ENCODE measurements at regions not wholly inside any gene's neighbourhood (a gene's known extent, or its start where the extent isn't known, plus 50 kb on each side); places are given as distances from the start of the nearest gene placed in this dataset.

DNA sequence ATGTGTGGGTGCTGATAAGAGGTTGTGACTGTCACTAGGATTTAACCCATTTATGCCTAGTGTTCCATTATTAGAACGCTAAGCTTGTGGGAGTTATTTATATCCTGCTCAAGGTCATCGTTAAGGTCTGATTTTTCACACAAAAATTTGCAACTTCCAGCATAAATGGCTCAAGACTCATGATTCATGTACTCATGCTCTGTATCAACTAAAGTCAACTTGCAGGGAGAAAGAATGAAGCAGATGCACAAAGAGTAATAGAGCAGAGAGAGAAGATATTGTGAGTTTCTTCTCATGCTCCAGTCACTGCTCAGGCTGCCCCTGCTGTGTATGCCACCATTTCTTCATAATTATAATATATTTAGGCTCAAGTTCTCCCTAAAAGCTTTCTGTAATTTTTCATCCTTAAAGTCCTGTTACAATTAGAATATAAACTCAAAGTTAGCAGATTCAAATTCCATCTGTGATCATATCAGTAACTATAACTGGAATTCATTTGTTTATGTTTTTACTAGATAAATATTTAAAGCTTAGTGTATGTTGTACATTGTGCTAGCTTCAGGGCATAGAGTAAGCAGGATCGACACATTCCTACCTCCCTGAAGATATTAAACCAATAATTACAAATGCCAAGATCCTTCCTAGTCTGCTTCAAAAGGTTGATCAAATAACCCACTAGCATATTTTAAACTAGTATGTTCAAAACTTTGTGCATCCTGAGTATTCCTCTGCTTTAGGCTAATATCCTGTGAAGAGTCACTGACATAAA is 136.7 kb downstream of the NUDT12 start:
- Histone ChIP-seq H3K36me3 (ENCODE audit: control insufficient read depth, insufficient read depth, low read length) (no peaks in the 10 kb centered on the region), H3K4me3 (ENCODE audit: low read depth, low read length) (no peak overlapping the region), H3K27me3 (ENCODE audit: control insufficient read depth, insufficient read depth, low read length) (no peaks in the 10 kb centered on the region)
- ChIA-PET POLR2A (no interaction called here), CTCF (interaction anchor here (1.0 kb wide), 1 partner anchor 13 kb away, joined by 3 read pairs; no protein-coding TSS in a partner anchor)
- no peak for DNase-seq (ENCODE audit: low read depth)
- TF ChIP-seq, protein P1, sequence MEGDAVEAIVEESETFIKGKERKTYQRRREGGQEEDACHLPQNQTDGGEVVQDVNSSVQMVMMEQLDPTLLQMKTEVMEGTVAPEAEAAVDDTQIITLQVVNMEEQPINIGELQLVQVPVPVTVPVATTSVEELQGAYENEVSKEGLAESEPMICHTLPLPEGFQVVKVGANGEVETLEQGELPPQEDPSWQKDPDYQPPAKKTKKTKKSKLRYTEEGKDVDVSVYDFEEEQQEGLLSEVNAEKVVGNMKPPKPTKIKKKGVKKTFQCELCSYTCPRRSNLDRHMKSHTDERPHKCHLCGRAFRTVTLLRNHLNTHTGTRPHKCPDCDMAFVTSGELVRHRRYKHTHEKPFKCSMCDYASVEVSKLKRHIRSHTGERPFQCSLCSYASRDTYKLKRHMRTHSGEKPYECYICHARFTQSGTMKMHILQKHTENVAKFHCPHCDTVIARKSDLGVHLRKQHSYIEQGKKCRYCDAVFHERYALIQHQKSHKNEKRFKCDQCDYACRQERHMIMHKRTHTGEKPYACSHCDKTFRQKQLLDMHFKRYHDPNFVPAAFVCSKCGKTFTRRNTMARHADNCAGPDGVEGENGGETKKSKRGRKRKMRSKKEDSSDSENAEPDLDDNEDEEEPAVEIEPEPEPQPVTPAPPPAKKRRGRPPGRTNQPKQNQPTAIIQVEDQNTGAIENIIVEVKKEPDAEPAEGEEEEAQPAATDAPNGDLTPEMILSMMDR (IDR thresholded peaks at IDR 0.05; ENCODE audit: insufficient read depth, low read depth, low read length) = no peak

- Histone ChIP-seq H3K4me3 (ENCODE audit: low read depth, low read length) (no peak overlapping the region), H3K27me3 (ENCODE audit: control insufficient read depth, insufficient read depth, low read length) (no peaks in the 10 kb centered on the region), H3K36me3 (ENCODE audit: control insufficient read depth, insufficient read depth, low read length) (no peaks in the 10 kb centered on the region)
- TF ChIP-seq, protein P1 (IDR thresholded peaks at IDR 0.05; ENCODE audit: insufficient read depth, low read depth, low read length) = no peak
- CTCF ChIA-PET = interaction anchor here (1.5 kb wide), 1 partner anchor 52 kb away, joined by 3 read pairs; no protein-coding TSS in a partner anchor
- POLR2A ChIA-PET = no interaction called here
- DNase-seq (ENCODE audit: low read depth) = no peak
These were observed 138.0 kb downstream of the NUDT12 start for GRCh38 chr5:103424453-103425205.

DNA sequence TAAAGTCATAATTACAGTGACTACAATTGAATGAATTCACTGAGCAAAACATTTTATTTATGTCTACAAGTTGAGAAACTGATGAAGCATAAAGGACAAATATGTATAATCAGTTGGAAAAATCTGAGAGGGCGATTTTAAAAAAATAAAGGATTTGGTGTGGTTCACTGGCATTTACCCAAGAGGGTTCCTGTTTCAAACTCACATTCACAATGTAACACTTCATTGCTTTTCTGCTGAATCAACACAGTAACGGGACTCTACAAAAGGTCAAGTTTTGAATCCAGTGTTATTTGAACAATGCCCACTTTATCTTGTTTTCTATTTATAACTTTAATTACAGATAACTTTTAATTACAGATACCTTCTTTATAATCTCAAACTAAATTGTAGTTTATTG is 138.6 kb downstream of the NUDT12 start:
- ChIA-PET POLR2A (no interaction called here), CTCF (interaction anchor here (0.8 to 1.5 kb wide), 3 partner anchors 26 to 131 kb away, joined by 3 to 4 read pairs (median 3); no protein-coding TSS in a partner anchor)
- Histone ChIP-seq H3K4me3 (ENCODE audit: low read depth, low read length) (no peak overlapping the region), H3K27me3 (ENCODE audit: control insufficient read depth, insufficient read depth, low read length) (no peaks in the 10 kb centered on the region), H3K36me3 (ENCODE audit: control insufficient read depth, insufficient read depth, low read length) (no peaks in the 10 kb centered on the region)
- TF ChIP-seq, protein P1 (IDR thresholded peaks at IDR 0.05; ENCODE audit: insufficient read depth, low read depth, low read length) = no peak
- no peak for DNase-seq (ENCODE audit: low read depth)

DNA sequence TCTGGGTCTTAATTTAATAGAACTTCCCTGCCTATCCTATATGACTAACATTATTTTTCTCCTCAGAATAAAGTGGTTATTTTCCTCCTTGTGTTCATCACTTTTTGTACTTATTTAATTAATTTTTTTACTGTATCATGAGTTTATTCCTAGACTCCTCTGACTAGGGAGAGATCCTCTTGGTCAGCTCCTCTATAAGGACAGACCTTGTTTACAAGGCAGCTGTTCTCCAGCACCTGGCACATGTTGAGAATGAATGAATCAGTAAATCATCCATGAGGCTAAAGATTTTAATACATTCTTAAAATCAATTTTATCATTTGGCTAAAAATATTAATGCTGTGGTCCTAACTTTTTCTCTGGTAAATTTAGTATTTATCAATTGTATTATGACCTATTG is 139.8 kb downstream of the NUDT12 start:
- POLR2A ChIA-PET = no interaction called here
- no peaks in the 10 kb centered on the region for H3K36me3 ChIP-seq (ENCODE audit: control insufficient read depth, insufficient read depth, low read length)
- no peak for DNase-seq (ENCODE audit: low read depth)
- no peak overlapping the region for H3K4me3 ChIP-seq (ENCODE audit: low read depth, low read length)
- H3K27me3 ChIP-seq (ENCODE audit: control insufficient read depth, insufficient read depth, low read length) = no peaks in the 10 kb centered on the region
- CTCF ChIA-PET = interaction anchor here (0.9 to 1.0 kb wide), 2 partner anchors 9 to 50 kb away, joined by 3 read pairs; no protein-coding TSS in a partner anchor
- TF ChIP-seq, protein P1 (IDR thresholded peaks at IDR 0.05; ENCODE audit: insufficient read depth, low read depth, low read length) = no peak

DNA sequence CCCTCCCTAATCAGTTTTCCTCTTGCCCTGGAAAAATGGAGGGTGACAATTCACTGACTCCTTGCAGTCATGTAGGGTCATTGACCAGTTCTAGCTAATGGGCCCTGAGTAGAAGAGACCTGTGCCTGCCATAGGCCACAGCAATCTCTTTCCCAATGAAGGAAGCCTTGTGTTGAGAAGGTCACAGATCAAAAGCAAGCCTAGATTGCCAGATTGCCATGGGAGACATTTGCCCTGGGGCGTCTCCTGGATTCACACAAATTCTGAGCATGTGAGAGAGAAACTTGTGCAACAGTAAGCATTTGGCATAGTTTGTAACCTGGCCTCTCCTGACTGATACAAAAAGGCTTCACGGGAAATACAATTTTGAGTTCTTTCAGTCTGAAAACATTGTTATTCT is 148.0 kb downstream of the NUDT12 start:
- ChIA-PET CTCF (no interaction called here), POLR2A (no interaction called here)
- DNase-seq (ENCODE audit: low read depth) = no peak
- H3K27me3 ChIP-seq (ENCODE audit: control insufficient read depth, insufficient read depth, low read length) = no peaks in the 10 kb centered on the region
- H3K36me3 ChIP-seq (ENCODE audit: control insufficient read depth, insufficient read depth, low read length) = no peaks in the 10 kb centered on the region
- H3K4me3 ChIP-seq (ENCODE audit: low read depth, low read length) = no peak overlapping the region
- TF ChIP-seq, protein P1 (IDR thresholded peaks at IDR 0.05; ENCODE audit: insufficient read depth, low read depth, low read length) = no peak

All from BJ (cell line).